Mammary epithelial cell (primary cell): ENCODE measurements at regions not wholly inside any gene's neighbourhood (a gene's known extent, or its start where the extent isn't known, plus 50 kb on each side); places are given as distances from the start of the nearest gene placed in this dataset.

ENCODE experiments used
- CTCF ChIP-seq, 2 donors: IDR thresholded peaks in 1 of 2; conservative IDR thresholded peaks in 1 of 2; 2 replicates each; pipeline ENCODE4 v1.5.1; 2011 to 2012; ENCODE audit warnings: inconsistent platforms in 2 of 2, low read length in 2 of 2, mild to moderate bottlenecking in 2 of 2, control low read depth in 1 of 2, low read depth in 1 of 2; ENCODE audit not compliant: insufficient read depth in 1 of 2; ENCODE audit errors: extremely low read depth in 1 of 2
- EZH2 ChIP-seq: IDR thresholded peaks from 2 replicates; pipeline ENCODE4 v1.6.1; 2012; ENCODE audit warnings: low read length, inconsistent platforms, borderline replicate concordance

- TF ChIP-seq CTCF (conservative IDR thresholded peaks at IDR 0.05 in 1 of 2, IDR thresholded peaks at IDR 0.05 in 1 of 2; ENCODE audit: extremely low read depth in 1 of 2, insufficient read depth in 1 of 2, low read depth in 1 of 2, low read length in 2 of 2) (no peak), EZH2 (no peak)
These were observed 535.8 kb upstream of the KLHL1 start for GRCh38 chr13:70644052-70644451.
